Smooth muscle cell (in vitro differentiated cells): ENCODE measurements at regions not wholly inside any gene's neighbourhood (a gene's known extent, or its start where the extent isn't known, plus 50 kb on each side); places are given as distances from the start of the nearest gene placed in this dataset.

Experiments
- DNase-seq: peaks from one replicate; lab custom pipeline; 2025; ENCODE audit not compliant: unreplicated experiment; lab: John Stamatoyannopoulos, UW
- H2AFZ ChIP-seq: fragments of 200-600 bp; sonication (generic); 2 replicates; pipeline ENCODE4 v1.6.0; 2016; ENCODE audit warnings: antibody characterized with exemption, low read depth, mild to moderate bottlenecking
- H3F3A ChIP-seq: fragments of 200-600 bp; sonication (generic); 2 replicates; pipeline ENCODE4 v1.6.0; 2017; ENCODE audit warnings: antibody characterized with exemption, low read depth
- H3K27ac ChIP-seq: fragments of 200-600 bp; sonication (generic); 2 replicates; pipeline ENCODE4 v1.5.1; 2016; ENCODE audit warnings: low read depth, mild to moderate bottlenecking
- H3K27me3 ChIP-seq: fragments of 200-600 bp; sonication (generic); 2 replicates; pipeline ENCODE4 v1.6.1; 2016; ENCODE audit warnings: low read depth, mild to moderate bottlenecking
- H3K36me3 ChIP-seq: fragments of 200-600 bp; sonication (generic); 2 replicates; pipeline ENCODE4 v1.5.1; 2016; ENCODE audit warnings: low read depth
- H3K4me1 ChIP-seq: fragments of 200-600 bp; sonication (generic); 2 replicates; pipeline ENCODE4 v1.5.1; 2016; ENCODE audit warnings: low read depth
- H3K4me2 ChIP-seq: fragments of 200-600 bp; sonication (generic); 2 replicates; pipeline ENCODE4 v1.6.0; 2016; ENCODE audit warnings: mild to moderate bottlenecking
- H3K4me3 ChIP-seq: fragments of 200-600 bp; sonication (generic); 2 replicates; pipeline ENCODE4 v1.5.1; 2016; ENCODE audit warnings: mild to moderate bottlenecking
- H3K79me2 ChIP-seq: fragments of 200-600 bp; sonication (generic); 2 replicates; pipeline ENCODE4 v1.6.0; 2016; ENCODE audit warnings: low read depth, mild to moderate bottlenecking
- H3K9ac ChIP-seq: fragments of 200-600 bp; sonication (generic); 2 replicates; pipeline ENCODE4 v1.6.0; 2016; ENCODE audit warnings: low read depth
- H3K9me3 ChIP-seq: fragments of 200-600 bp; sonication (generic); replicated peaks from 2 replicates; pipeline ENCODE4 v1.5.1; 2016; ENCODE audit warnings: low read depth
- H4K20me1 ChIP-seq: fragments of 200-600 bp; sonication (generic); 2 replicates; pipeline ENCODE4 v1.6.0; 2016; ENCODE audit warnings: low read depth
- WGBS: methylation state at CpG from one replicate; pipeline ENCODE4 v1.1.7; 2016; ENCODE audit warnings: low lambda C conversion rate; 5-methylcytosine and 5-hydroxymethylcytosine counted together
- TF ChIP-seq, protein P1 (sequence below): fragments of 200-600 bp; sonication (generic); IDR thresholded peaks from 2 replicates; pipeline ENCODE4 v1.5.1; 2017; ENCODE audit warnings: borderline replicate concordance, mild to moderate bottlenecking, antibody characterized with exemption; ENCODE audit not compliant: insufficient read depth, poor library complexity, severe bottlenecking

DNA sequence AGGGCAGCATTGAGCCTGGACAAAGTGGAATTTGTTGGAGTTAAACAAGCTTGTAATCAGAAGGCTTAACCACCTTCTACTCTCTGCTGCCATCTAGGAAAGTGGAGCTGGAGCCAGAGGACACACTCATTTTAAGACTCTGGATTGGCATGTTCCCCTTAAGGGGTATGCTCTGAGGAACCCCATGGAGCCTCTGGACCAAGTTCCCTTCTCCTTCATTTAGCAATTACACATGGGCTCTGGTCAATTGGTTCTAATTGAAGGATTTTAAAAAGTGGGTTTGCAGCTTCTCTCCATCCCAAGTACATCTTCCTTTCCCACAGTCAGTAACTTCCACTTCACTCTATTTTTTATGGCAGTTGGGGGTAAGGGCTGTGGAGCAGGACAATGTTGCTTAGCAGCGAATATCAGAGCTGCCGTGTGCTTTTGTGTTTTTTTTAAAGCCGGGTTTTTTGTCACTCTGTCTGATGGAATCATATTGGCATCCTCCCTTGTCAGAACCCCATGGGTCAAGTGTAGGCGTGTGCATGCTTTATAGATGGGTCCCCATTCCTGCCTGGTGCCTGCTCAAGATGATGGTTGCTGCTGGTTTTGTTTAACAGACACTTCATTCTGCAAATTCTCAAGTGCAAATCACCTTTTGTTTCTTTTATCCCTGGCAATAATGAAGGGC, 330.7 kb upstream of the ADAMTSL1 start:
- H2AFZ ChIP-seq, result no peak overlapping the region
- no peaks in the 10 kb centered on the region for H4K20me1 ChIP-seq
- no peak overlapping the region for H3K4me2 ChIP-seq
- H3K9ac ChIP-seq, result no peak overlapping the region
- TF ChIP-seq, protein P1, sequence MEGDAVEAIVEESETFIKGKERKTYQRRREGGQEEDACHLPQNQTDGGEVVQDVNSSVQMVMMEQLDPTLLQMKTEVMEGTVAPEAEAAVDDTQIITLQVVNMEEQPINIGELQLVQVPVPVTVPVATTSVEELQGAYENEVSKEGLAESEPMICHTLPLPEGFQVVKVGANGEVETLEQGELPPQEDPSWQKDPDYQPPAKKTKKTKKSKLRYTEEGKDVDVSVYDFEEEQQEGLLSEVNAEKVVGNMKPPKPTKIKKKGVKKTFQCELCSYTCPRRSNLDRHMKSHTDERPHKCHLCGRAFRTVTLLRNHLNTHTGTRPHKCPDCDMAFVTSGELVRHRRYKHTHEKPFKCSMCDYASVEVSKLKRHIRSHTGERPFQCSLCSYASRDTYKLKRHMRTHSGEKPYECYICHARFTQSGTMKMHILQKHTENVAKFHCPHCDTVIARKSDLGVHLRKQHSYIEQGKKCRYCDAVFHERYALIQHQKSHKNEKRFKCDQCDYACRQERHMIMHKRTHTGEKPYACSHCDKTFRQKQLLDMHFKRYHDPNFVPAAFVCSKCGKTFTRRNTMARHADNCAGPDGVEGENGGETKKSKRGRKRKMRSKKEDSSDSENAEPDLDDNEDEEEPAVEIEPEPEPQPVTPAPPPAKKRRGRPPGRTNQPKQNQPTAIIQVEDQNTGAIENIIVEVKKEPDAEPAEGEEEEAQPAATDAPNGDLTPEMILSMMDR, result peak; percentile 21
- no peaks in the 10 kb centered on the region for H3K9me3 ChIP-seq
- no peak overlapping the region for H3K27ac ChIP-seq
- WGBS, result 92% methylated on average over 4 of the region's 4 CpGs
- H3K4me1 ChIP-seq, result no peaks in the 10 kb centered on the region
- H3K27me3 ChIP-seq, result peaks cover 55% of the 10 kb centered on the region
- no peaks in the 10 kb centered on the region for H3F3A ChIP-seq
- H3K79me2 ChIP-seq, result no peaks in the 10 kb centered on the region
- no peaks in the 10 kb centered on the region for H3K36me3 ChIP-seq
- no peak for DNase-seq
- H3K4me3 ChIP-seq, result no peak overlapping the region

DNA sequence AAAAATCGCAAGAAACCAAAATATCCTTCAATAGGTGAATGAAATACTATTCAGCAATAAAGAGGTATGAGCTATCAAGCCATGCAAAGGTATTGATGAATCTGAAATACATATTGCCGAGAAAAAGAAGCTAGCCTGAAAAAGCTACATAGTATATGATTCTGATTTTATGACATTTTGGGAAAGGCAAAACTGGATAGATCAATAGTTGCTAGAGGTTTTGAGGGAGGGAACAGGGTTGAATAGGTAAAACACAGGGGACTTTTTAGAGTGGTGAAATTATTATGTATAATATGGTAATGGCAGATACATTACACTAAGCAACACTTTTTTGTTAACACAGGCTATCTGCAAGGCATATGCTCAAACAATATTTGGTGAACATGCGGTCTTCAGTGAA, 327.6 kb upstream of the ADAMTSL1 start:
- Histone ChIP-seq H3K4me3 (no peak overlapping the region), H3K27ac (no peak overlapping the region), H3K9ac (no peak overlapping the region), H3K27me3 (peaks cover 35% of the 10 kb centered on the region), H2AFZ (no peak overlapping the region), H3K4me2 (no peak overlapping the region), H3K36me3 (no peaks in the 10 kb centered on the region), H3K9me3 (no peaks in the 10 kb centered on the region), H3K79me2 (no peaks in the 10 kb centered on the region), H3F3A (no peaks in the 10 kb centered on the region), H3K4me1 (no peaks in the 10 kb centered on the region), H4K20me1 (no peaks in the 10 kb centered on the region)
- no peak for DNase-seq
- WGBS, result 91% methylated on average over 3 of the region's 3 CpGs
- TF ChIP-seq, protein P1, result no peak

DNA sequence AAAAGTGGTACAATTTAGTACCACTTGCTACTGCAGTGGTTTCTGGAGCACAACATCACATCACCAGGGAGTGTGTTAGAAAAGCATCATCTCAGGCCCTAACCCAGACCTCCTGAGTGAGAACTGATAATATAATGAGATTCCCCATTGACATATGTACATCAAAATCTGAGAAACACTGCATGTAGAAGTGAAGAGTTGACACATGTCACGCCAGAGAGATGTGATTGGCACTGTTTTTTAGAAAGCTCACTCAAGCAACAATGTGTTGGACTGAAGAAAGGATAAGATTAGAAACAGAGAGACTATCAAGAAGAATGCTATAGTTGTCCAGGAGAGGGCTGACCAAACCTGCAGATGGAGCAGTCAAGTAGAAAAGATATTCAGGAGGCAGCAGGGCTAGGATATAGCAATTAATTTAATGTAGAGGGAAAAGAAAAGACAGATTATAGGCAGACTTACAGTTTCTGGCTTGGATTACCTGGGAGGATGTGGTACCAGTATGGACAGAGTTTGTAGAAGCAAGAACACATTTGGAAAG, 324.4 kb upstream of the ADAMTSL1 start:
- Histone ChIP-seq H4K20me1 (no peaks in the 10 kb centered on the region), H3K9ac (no peak overlapping the region), H3K4me2 (no peak overlapping the region), H3K27me3 (peaks cover 24% of the 10 kb centered on the region), H3K9me3 (no peaks in the 10 kb centered on the region), H3K4me3 (no peak overlapping the region), H3K4me1 (no peaks in the 10 kb centered on the region), H2AFZ (no peak overlapping the region), H3F3A (no peaks in the 10 kb centered on the region), H3K36me3 (no peaks in the 10 kb centered on the region), H3K27ac (no peak overlapping the region), H3K79me2 (no peaks in the 10 kb centered on the region)
- DNase-seq, result no peak
- 88% methylated on average over 1 of the region's 1 CpG for WGBS
- TF ChIP-seq, protein P1, result no peak

DNA sequence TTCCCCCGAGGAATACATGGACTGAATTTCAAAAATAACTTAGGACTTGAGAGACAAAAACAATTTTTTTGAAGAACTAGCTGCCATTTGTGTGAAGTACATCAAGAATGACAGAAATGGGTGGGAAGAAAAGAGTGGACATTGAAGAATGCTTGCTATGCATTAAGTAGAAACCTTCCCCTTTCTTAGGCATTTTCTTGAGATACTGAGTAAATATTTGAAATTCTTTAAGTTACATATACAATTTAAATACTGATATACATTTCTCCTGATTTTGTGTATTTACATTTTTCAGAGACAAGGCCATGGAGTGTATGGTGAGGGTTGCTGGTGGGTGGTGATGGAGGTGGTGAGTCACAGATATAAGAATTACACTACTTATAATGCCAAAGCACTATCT, 319.3 kb upstream of the ADAMTSL1 start:
- H3K27me3 ChIP-seq, result peaks cover 3% of the 10 kb centered on the region
- H3K36me3 ChIP-seq, result no peaks in the 10 kb centered on the region
- WGBS, result 85% methylated on average over 1 of the region's 1 CpG

More for the DNA sequence above, 319.3 kb upstream of the ADAMTSL1 start:
- Histone ChIP-seq H3K9me3 (no peaks in the 10 kb centered on the region), H3K4me2 (no peak overlapping the region), H3F3A (no peaks in the 10 kb centered on the region), H4K20me1 (no peaks in the 10 kb centered on the region), H2AFZ (no peak overlapping the region), H3K27ac (no peak overlapping the region), H3K79me2 (no peaks in the 10 kb centered on the region), H3K9ac (no peak overlapping the region), H3K4me1 (no peaks in the 10 kb centered on the region), H3K4me3 (no peak overlapping the region)
- TF ChIP-seq, protein P1, result no peak
- DNase-seq, result no peak
